ENCODE measurements at regions not wholly inside any gene's neighbourhood (a gene's known extent, or its start where the extent isn't known, plus 50 kb on each side); places are given as distances from the start of the nearest gene placed in this dataset.

GRCh38 chr3:181631901-181632300 is 79.8 kb upstream of the SOX2 start:
- Histone ChIP-seq H3K36me3 (ENCODE audit: low read depth) (no peaks in the 10 kb centered on the region), H2AFZ (no peak overlapping the region), H3K27ac (no peak overlapping the region), H3K4me2 (ENCODE audit: unreplicated experiment) (no peak overlapping the region), H4K20me1 (ENCODE audit: insufficient read depth) (no peaks in the 10 kb centered on the region), H3K27me3 (replicated peaks; ENCODE audit: insufficient read depth) (no peaks in the 10 kb centered on the region), H3K9ac (no peak overlapping the region), H3K9me2 (ENCODE audit: insufficient read depth) (0 out of 2 replicates have a peak, but pooled peaks cover 4% of the 10 kb centered on the region), H3K4me3 (no peak overlapping the region), H3F3A (ENCODE audit: insufficient read depth) (no peaks in the 10 kb centered on the region), H3K4me1 (ENCODE audit: insufficient read depth) (peaks cover 14% of the 10 kb centered on the region; the same call in 1 of the 2 replicates), H3K9me3 (ENCODE audit: low read depth) (no peaks in the 10 kb centered on the region), H3K79me2 (ENCODE audit: insufficient read depth) (no peaks in the 10 kb centered on the region)
- in situ Hi-C loops (cut with MboI): no loop called here
- no peak for TF ChIP-seq EZH2 (IDR thresholded peaks at IDR 0.05; ENCODE audit: insufficient read depth, poor library complexity, severe bottlenecking)
- TF ChIP-seq EZH2phosphoT487 (IDR thresholded peaks at IDR 0.05; ENCODE audit: insufficient read depth, low read depth): no peak
- DNase-seq: no peak
- WGBS, 2 experiments (ENCODE audit: low coverage in 1 of 2, low lambda C conversion rate in 2 of 2, missing lambda C conversion rate in 2 of 2): 35 to 36% methylated on average over 3 of the region's 3 CpGs

- Histone ChIP-seq H3K27me3 (replicated peaks; ENCODE audit: insufficient read depth) (no peaks in the 10 kb centered on the region), H3K4me3 (no peak overlapping the region), H3K36me3 (ENCODE audit: low read depth) (no peaks in the 10 kb centered on the region), H3K4me2 (ENCODE audit: unreplicated experiment) (no peak overlapping the region), H3F3A (ENCODE audit: insufficient read depth) (no peaks in the 10 kb centered on the region), H4K20me1 (ENCODE audit: insufficient read depth) (no peaks in the 10 kb centered on the region), H3K27ac (no peak overlapping the region), H3K9me3 (ENCODE audit: low read depth) (no peaks in the 10 kb centered on the region), H3K9ac (no peak overlapping the region), H3K4me1 (ENCODE audit: insufficient read depth) (peaks cover 14% of the 10 kb centered on the region; the same call in 1 of the 2 replicates), H3K9me2 (ENCODE audit: insufficient read depth) (0 out of 2 replicates have a peak, but pooled peaks cover 4% of the 10 kb centered on the region), H3K79me2 (ENCODE audit: insufficient read depth) (no peaks in the 10 kb centered on the region), H2AFZ (0 out of 2 replicates have a peak overlapping the region, but pooled peaks have one; percentile 17)
- TF ChIP-seq EZH2 (IDR thresholded peaks at IDR 0.05; ENCODE audit: insufficient read depth, poor library complexity, severe bottlenecking): no peak
- no peak for DNase-seq
- in situ Hi-C loops (cut with MboI): no loop called here
Observed at GRCh38 chr3:181630853-181631252, 80.9 kb upstream of the SOX2 start.

- no peaks in the 10 kb centered on the region for H4K20me1 ChIP-seq (ENCODE audit: insufficient read depth)
- WGBS, 2 experiments (ENCODE audit: low coverage in 1 of 2, low lambda C conversion rate in 2 of 2, missing lambda C conversion rate in 2 of 2): 69 to 79% methylated on average over 3 of the region's 3 CpGs
- no peak overlapping the region for H3K27ac ChIP-seq
- H3K4me3 ChIP-seq: no peak overlapping the region
- no peak overlapping the region for H3K9ac ChIP-seq
- H3K27me3 ChIP-seq (replicated peaks; ENCODE audit: insufficient read depth): no peaks in the 10 kb centered on the region
- no peaks in the 10 kb centered on the region for H3K36me3 ChIP-seq (ENCODE audit: low read depth)
- in situ Hi-C loops (cut with MboI): no loop called here
- H3F3A ChIP-seq (ENCODE audit: insufficient read depth): no peaks in the 10 kb centered on the region
- no peak for TF ChIP-seq EZH2phosphoT487 (IDR thresholded peaks at IDR 0.05; ENCODE audit: insufficient read depth, low read depth)
- no peak for TF ChIP-seq EZH2 (IDR thresholded peaks at IDR 0.05; ENCODE audit: insufficient read depth, poor library complexity, severe bottlenecking)
- H3K4me2 ChIP-seq (ENCODE audit: unreplicated experiment): no peak overlapping the region
- peaks cover 14% of the 10 kb centered on the region; the same call in 1 of the 2 replicates for H3K4me1 ChIP-seq (ENCODE audit: insufficient read depth)
- 0 out of 2 replicates have a peak, but pooled peaks cover 4% of the 10 kb centered on the region for H3K9me2 ChIP-seq (ENCODE audit: insufficient read depth)
- no peaks in the 10 kb centered on the region for H3K79me2 ChIP-seq (ENCODE audit: insufficient read depth)
- no peak for DNase-seq
- no peak overlapping the region for H2AFZ ChIP-seq
- no peaks in the 10 kb centered on the region for H3K9me3 ChIP-seq (ENCODE audit: low read depth)
Observed at GRCh38 chr3:181629711-181630110, 82.0 kb upstream of the SOX2 start.

- in situ Hi-C loops (cut with MboI): no loop called here
- Histone ChIP-seq H3K4me3 (no peak overlapping the region), H3K27me3 (replicated peaks; ENCODE audit: insufficient read depth) (no peaks in the 10 kb centered on the region), H4K20me1 (ENCODE audit: insufficient read depth) (no peaks in the 10 kb centered on the region), H3F3A (ENCODE audit: insufficient read depth) (no peaks in the 10 kb centered on the region), H3K9me2 (ENCODE audit: insufficient read depth) (0 out of 2 replicates have a peak, but pooled peaks cover 4% of the 10 kb centered on the region), H3K27ac (no peak overlapping the region), H3K4me2 (ENCODE audit: unreplicated experiment) (no peak overlapping the region), H3K79me2 (ENCODE audit: insufficient read depth) (no peaks in the 10 kb centered on the region), H3K9me3 (ENCODE audit: low read depth) (no peaks in the 10 kb centered on the region), H3K4me1 (ENCODE audit: insufficient read depth) (peaks cover 19% of the 10 kb centered on the region; the same call in 1 of the 2 replicates), H2AFZ (0 out of 2 replicates have a peak overlapping the region, but pooled peaks have one; percentile 35), H3K9ac (no peak overlapping the region), H3K36me3 (ENCODE audit: low read depth) (no peaks in the 10 kb centered on the region)
- DNase-seq: peak; percentile 32
- TF ChIP-seq EZH2phosphoT487 (IDR thresholded peaks at IDR 0.05; ENCODE audit: insufficient read depth, low read depth): no peak
- WGBS, 2 experiments (ENCODE audit: low coverage in 1 of 2, low lambda C conversion rate in 2 of 2, missing lambda C conversion rate in 2 of 2): 93 to 95% methylated on average over 1 of the region's 1 CpG
Observed at GRCh38 chr3:181629029-181629428, 82.7 kb upstream of the SOX2 start.

- H3K4me2 ChIP-seq (ENCODE audit: unreplicated experiment): no peak overlapping the region
- peaks cover 19% of the 10 kb centered on the region; the same call in 1 of the 2 replicates for H3K4me1 ChIP-seq (ENCODE audit: insufficient read depth)
- no peak overlapping the region for H3K9ac ChIP-seq
- no peaks in the 10 kb centered on the region for H4K20me1 ChIP-seq (ENCODE audit: insufficient read depth)
- H3K27me3 ChIP-seq (replicated peaks; ENCODE audit: insufficient read depth): no peaks in the 10 kb centered on the region
- 0 out of 2 replicates have a peak, but pooled peaks cover 4% of the 10 kb centered on the region for H3K9me2 ChIP-seq (ENCODE audit: insufficient read depth)
- in situ Hi-C loops (cut with MboI): no loop called here
- H3K9me3 ChIP-seq (ENCODE audit: low read depth): no peaks in the 10 kb centered on the region
- H2AFZ ChIP-seq: no peak overlapping the region
- H3K36me3 ChIP-seq (ENCODE audit: low read depth): no peaks in the 10 kb centered on the region
- TF ChIP-seq EZH2phosphoT487 (IDR thresholded peaks at IDR 0.05; ENCODE audit: insufficient read depth, low read depth) (no peak), EZH2 (IDR thresholded peaks at IDR 0.05; ENCODE audit: insufficient read depth, poor library complexity, severe bottlenecking) (no peak)
- no peak overlapping the region for H3K4me3 ChIP-seq
- DNase-seq: no peak
- H3F3A ChIP-seq (ENCODE audit: insufficient read depth): no peaks in the 10 kb centered on the region
- no peak overlapping the region for H3K27ac ChIP-seq
- no peaks in the 10 kb centered on the region for H3K79me2 ChIP-seq (ENCODE audit: insufficient read depth)
Observed at GRCh38 chr3:181628384-181628783, 83.3 kb upstream of the SOX2 start.
